Esophagus squamous epithelium (tissue), 5 donors: ENCODE measurements at regions not wholly inside any gene's neighbourhood (a gene's known extent, or its start where the extent isn't known, plus 50 kb on each side); places are given as distances from the start of the nearest gene placed in this dataset.
"Not testable (repeated sequence)": the region's sequence is repeated elsewhere in the genome, so short reads cannot be mapped to it uniquely, and the experiment has no call there.

Source experiments
- DNase-seq: peaks from one replicate; lab custom pipeline; 2025; lab: John Stamatoyannopoulos, UW
- H3K27ac ChIP-seq, 4 donors: fragments of 200-600 bp; sonication (generic); one replicate each; pipeline ENCODE4 v1.5.1; 2016 to 2019; ENCODE audit warnings: mild to moderate bottlenecking in 1 of 4
- H3K27me3 ChIP-seq, 4 donors: fragments of 200-600 bp; sonication (generic); 1 replicate in 3 of 4; 2 replicates in 1 of 4; pipeline versions ENCODE4 v1.5.1 to v1.6.0; 2017 to 2021; ENCODE audit warnings: antibody characterized with exemption in 1 of 4
- H3K36me3 ChIP-seq, 3 donors: fragments of 200-600 bp; sonication (generic); one replicate each; pipeline ENCODE4 v1.5.1; 2016 to 2019
- H3K4me1 ChIP-seq, 3 donors: fragments of 200-600 bp; sonication (generic); one replicate each; pipeline ENCODE4 v1.5.1; 2017 to 2019
- H3K4me3 ChIP-seq, 4 donors: fragments of 200-600 bp; sonication (generic); 1 replicate in 3 of 4; 2 replicates in 1 of 4; pipeline ENCODE4 v1.5.1; 2016 to 2019; ENCODE audit warnings: mild to moderate bottlenecking in 2 of 4, moderate library complexity in 1 of 4
- H3K9me3 ChIP-seq, 3 donors: fragments of 200-600 bp; sonication (generic); one replicate each; pipeline ENCODE4 v1.5.1; 2016 to 2019
- CTCF ChIP-seq, 6 experiments: fragments of 450-650 bp in 4 of 6; fragments of 200-600 bp in 2 of 6; sonication (generic) in 2 of 6; IDR thresholded peaks; one replicate each; pipeline ENCODE4 v1.5.1; 2016 to 2019; ENCODE audit warnings: antibody characterized with exemption in 6 of 6, mild to moderate bottlenecking in 4 of 6, moderate library complexity in 4 of 6
- POLR2A ChIP-seq, 4 donors: fragments of 450-650 bp; IDR thresholded peaks; one replicate each; pipeline ENCODE4 v1.6.1; 2017; ENCODE audit warnings: antibody characterized with exemption in 4 of 4, mild to moderate bottlenecking in 4 of 4, moderate library complexity in 3 of 4
- WGBS, 2 donors: methylation state at CpG; one replicate each; pipeline ENCODE4 v1.1.5; 2018; 5-methylcytosine and 5-hydroxymethylcytosine counted together
- intact Hi-C: fragments of 100-400 bp; cut with DNase I; formaldehyde crosslinking; loops from one replicate; pipeline ENCODE4 v1.15.0; 2022
- donor health status: DM: yes; HTN: yes; CAD: no.

- H3K9me3 ChIP-seq, result no peaks in the 10 kb centered on the region
- no peaks in the 10 kb centered on the region for H3K36me3 ChIP-seq
- peaks cover 0 to 8% (median 0%) of the 10 kb centered on the region in 3 donors for H3K4me1 ChIP-seq
- peaks cover 0 to 77% (median 0%) of the 10 kb centered on the region in 4 donors for H3K27me3 ChIP-seq
- DNase-seq, result no peak
- H3K4me3 ChIP-seq, result no peak overlapping the region
- intact Hi-C loops, result no loop called here
- WGBS, 2 donors, result 62 to 68% methylated on average over 11 of the region's 11 CpGs
- no peak overlapping the region for H3K27ac ChIP-seq
- TF ChIP-seq POLR2A (IDR thresholded peaks at IDR 0.05) (no peak), CTCF (IDR thresholded peaks at IDR 0.05) (no peak)
These were observed 53.9 kb upstream of the PTCH1 start for GRCh38 chr9:95570646-95571045.

- Histone ChIP-seq H3K4me3 (peak overlapping the region in 2 of 4 donors; percentile 18 to 43), H3K9me3 (no peaks in the 10 kb centered on the region), H3K36me3 (no peaks in the 10 kb centered on the region), H3K4me1 (peaks cover 0 to 8% (median 0%) of the 10 kb centered on the region in 3 donors), H3K27me3 (peaks cover 0 to 74% (median 0%) of the 10 kb centered on the region in 4 donors), H3K27ac (no peak overlapping the region)
- DNase-seq, result no peak
- WGBS, 2 donors, result 29 to 33% methylated on average over 10 to 22 of the region's 22 CpGs
- TF ChIP-seq CTCF (IDR thresholded peaks at IDR 0.05) (no peak), POLR2A (IDR thresholded peaks at IDR 0.05) (no peak)
- intact Hi-C loops, result no loop called here
These were observed 53.4 kb upstream of the PTCH1 start for GRCh38 chr9:95570150-95570549.

- DNase-seq, H3K27ac ChIP-seq, H3K4me1 ChIP-seq, H3K9me3 ChIP-seq, intact Hi-C loops, H3K4me3 ChIP-seq, H3K36me3 ChIP-seq: not testable (repeated sequence)
- H3K27me3 ChIP-seq, result peaks cover 0 to 74% (median 0%) of the 10 kb centered on the region in 4 donors
- 95 to 100% methylated on average over 8 to 9 of the region's 10 CpGs for WGBS, 2 donors
These were observed 52.0 kb upstream of the PTCH1 start for GRCh38 chr9:95568735-95569134.
